Stimulated activated CD8-positive, alpha-beta memory T cell treated with anti-CD3 and anti-CD28 coated beads, Interleukin-15, amount 100 ng/mL, for 4 hours (primary cell): ENCODE measurements at regions not wholly inside any gene's neighbourhood (a gene's known extent, or its start where the extent isn't known, plus 50 kb on each side); places are given as distances from the start of the nearest gene placed in this dataset.

ENCODE experiments used
- DNase-seq, 2 donors: peaks; one replicate each; pipeline ENCODE4 v3.0.0-alpha.2; 2020; ENCODE audit warnings: low read depth in 2 of 2

GRCh38 chr2:43055086-43055912, 171.1 kb downstream of the ZFP36L2 start:
- no peak for DNase-seq

GRCh38 chr2:43054367-43054766, 172.0 kb downstream of the ZFP36L2 start:
- no peak for DNase-seq

- no peak for DNase-seq
These were observed 173.5 kb downstream of the ZFP36L2 start for GRCh38 chr2:43052944-43053306.

DNA sequence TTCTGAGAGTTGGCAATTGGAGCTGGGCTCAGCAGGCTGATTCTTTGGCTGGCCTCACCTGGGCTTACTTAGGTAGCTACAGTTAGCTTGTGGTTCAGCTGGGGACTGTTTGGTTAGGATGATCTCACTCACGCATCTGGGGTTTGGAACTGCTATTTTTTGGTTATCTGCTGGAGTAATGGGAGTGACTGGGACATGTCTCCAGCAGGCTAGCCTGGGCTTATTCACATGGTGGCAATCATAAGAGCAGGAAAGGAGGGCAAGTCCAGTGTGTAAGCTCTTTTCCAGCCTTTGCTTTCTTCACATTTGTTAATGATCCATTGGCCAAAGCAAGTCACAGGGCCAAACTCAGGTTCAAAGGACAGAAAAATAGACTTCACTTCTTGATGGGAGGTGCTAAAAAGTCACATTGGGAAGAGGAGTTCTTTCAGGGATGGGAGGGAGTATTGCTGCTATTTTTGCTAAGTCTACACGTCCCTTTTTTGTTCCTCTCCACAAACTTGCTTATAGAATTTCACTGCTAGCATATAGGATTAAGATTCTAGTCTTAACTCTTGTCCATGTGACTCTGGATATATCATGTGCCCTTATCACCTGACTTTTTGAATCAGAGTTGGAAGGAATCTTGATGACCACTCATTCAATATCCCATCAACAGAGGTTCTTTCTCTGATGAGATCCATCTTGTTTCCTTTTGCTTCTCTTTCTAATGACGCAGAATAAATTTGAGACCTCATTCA, 174.0 kb downstream of the ZFP36L2 start:
- DNase-seq: no peak

- DNase-seq: peak in 1 of 2 donors; percentile 11
These were observed 175.1 kb downstream of the ZFP36L2 start for GRCh38 chr2:43051338-43051737.

DNA sequence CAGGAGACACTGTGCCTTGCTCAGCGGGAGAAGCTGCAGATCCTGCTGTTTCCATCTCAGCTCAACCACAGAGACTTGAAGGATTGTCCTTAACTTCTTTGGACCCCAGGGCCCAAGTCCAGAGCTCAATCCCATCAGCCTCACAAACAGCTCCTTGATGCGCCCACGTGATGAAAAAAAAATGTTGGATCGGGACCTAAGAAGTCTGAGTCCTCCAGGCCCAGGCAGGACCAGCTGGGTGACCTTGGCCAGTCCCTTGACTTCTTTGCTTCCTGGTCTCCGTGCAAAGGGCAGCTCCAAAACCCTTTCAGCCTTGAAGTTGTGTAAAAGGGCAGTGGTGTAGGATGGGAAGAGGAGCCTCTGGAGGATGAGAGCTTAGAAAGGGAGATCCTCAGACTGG, 175.5 kb downstream of the ZFP36L2 start:
- DNase-seq: no peak

- DNase-seq: no peak
These were observed 176.3 kb downstream of the ZFP36L2 start for GRCh38 chr2:43049836-43050801.

DNA sequence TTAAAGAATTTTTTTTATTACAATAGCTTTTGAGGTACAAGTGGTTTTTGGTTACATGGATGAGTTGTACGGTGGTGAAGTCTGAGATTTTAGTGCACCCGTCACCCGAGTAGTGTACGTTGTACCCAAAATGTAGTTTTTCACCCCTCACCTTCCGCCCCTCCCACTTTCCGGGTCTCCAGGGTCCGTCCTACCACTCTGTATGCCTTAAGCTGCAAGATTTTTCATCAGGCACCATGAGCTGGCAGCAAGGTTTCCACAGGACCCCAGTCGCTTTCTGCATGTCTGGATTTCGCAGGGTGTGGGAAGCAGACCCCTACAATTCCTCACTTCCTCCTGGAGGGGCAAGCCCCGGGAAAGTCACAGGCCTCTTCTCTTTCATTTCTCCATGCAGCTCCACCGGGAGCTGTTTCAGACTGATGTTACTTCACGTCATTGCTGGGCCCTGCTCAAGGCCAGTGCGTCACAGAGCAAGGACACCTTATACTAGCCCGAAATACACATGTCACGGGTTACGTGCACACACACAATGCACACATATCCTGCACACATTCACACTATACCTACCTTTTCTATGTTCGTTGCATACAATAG, 179.1 kb downstream of the ZFP36L2 start:
- no peak for DNase-seq

- no peak for DNase-seq
These were observed 180.5 kb downstream of the ZFP36L2 start for GRCh38 chr2:43045866-43046265.

- no peak for DNase-seq
These were observed 182.2 kb downstream of the ZFP36L2 start for GRCh38 chr2:43044093-43044681.

GRCh38 chr2:43043553-43043870, 182.9 kb downstream of the ZFP36L2 start:
- DNase-seq: no peak

GRCh38 chr2:43041661-43042360, 184.6 kb downstream of the ZFP36L2 start:
- no peak for DNase-seq

DNA sequence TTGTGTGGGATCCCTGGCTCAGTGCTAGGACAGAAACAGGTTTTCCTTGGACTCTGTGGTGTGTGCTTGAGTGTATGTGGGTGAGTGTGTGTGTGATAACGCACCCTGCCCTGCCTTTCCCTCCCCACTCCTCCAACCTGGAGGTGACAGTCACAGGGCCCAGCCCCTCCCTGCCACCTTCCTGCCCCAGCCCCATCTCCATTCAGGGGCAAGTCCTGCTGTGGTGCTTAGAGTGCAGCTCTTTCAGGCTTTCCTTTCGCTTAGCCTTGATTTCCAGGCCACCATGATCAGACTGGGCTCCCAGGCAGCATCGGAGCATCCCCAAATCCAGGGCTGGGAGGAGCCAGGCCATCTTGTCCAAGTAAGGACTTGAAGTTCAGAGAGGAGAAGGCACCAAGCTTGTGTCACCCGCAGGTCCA, 185.2 kb downstream of the ZFP36L2 start:
- no peak for DNase-seq

DNA sequence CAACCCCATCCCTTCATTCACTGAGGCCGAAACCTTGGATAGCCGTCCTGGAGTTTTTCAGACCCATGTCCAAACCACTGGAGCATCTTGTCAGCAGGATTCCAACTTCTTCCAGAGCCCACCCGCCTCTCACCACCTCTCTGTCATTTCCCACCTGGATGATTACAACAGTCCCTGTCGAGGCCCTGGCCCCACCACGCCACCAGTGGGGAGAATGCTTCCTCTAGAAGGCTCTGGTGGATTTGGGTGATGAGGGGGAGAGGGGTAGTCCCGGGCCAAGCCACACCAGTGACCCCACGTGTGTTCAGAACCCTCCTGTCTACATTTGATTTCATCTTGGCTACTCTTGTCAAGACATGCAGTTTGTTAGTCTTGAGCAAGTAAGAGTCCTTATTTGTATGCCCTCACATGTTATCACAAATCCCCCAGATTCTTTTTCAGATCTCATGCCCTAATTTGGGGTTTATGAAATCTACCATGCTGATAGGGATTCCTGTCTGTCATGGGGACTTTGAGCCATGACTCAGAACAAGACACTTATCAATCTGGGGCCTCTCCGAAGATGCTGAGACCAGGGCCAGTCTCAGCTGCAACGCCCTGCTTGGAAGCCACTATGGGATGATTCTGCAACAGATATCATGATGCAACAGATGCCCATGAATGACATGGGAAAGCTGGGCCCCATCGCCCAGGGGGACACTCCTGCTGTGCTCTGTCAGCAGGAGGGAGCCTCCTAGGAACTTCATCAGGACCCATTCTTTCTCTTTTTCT, 186.1 kb downstream of the ZFP36L2 start:
- no peak for DNase-seq

- DNase-seq: no peak
These were observed 186.9 kb downstream of the ZFP36L2 start for GRCh38 chr2:43039376-43040080.

- no peak for DNase-seq
These were observed 187.7 kb downstream of the ZFP36L2 start for GRCh38 chr2:43038696-43039094.

- DNase-seq: no peak
These were observed 188.2 kb downstream of the ZFP36L2 start for GRCh38 chr2:43038034-43038695.

DNA sequence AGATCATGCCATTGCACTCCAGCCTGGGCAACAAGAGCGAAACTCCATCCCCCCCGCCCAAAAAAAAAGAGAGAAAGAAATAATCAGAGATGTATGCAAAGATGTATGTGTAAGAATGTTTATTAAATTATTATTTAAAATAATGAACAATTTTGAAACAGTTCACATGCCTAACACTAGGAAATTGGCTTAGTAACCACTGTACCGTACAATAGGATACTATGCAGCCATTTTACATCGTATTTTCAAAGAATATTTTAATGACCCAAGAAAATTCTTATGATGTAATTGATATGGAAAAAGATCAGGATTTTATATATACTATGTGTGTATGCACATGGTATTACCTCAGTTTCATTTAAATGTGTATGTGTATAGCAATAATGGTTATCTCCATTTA, 190.5 kb downstream of the ZFP36L2 start:
- no peak for DNase-seq

DNA sequence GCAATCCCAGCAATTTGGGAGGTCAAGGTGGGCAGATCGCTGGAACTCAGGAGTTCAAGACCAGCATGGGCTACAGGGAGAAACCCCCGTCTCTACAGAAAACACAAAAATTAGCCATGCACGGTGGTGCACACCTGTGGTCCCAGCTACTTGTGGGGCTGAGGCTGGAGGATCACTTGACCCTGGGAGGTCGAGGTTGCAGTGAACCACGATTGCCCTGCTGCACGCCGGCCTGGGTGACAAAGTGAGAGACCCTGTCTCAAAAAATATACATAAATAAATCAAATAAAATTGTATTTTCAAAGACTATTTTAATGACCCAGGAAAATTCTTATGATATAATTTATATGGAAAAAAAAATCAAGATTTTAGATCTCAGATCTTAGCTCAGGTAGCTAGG, 191.5 kb downstream of the ZFP36L2 start:
- no peak for DNase-seq
